HG02678 (cell line): ENCODE measurements at regions not wholly inside any gene's neighbourhood (a gene's known extent, or its start where the extent isn't known, plus 50 kb on each side); places are given as distances from the start of the nearest gene placed in this dataset.
"Not testable (repeated sequence)": the region's sequence is repeated elsewhere in the genome, so short reads cannot be mapped to it uniquely, and the experiment has no call there.

Experiments used
- ATAC-seq: cut with Tn5 transposase; IDR thresholded peaks from one replicate; pipeline ENCODE4 v1.9.1; 2021; ENCODE audit warnings: mild to moderate bottlenecking, moderate library complexity; ENCODE audit not compliant: unreplicated experiment

- not testable (repeated sequence) for ATAC-seq
Measured at GRCh38 chr5:1982561-1982960, 99.8 kb upstream of the IRX4 start.

DNA sequence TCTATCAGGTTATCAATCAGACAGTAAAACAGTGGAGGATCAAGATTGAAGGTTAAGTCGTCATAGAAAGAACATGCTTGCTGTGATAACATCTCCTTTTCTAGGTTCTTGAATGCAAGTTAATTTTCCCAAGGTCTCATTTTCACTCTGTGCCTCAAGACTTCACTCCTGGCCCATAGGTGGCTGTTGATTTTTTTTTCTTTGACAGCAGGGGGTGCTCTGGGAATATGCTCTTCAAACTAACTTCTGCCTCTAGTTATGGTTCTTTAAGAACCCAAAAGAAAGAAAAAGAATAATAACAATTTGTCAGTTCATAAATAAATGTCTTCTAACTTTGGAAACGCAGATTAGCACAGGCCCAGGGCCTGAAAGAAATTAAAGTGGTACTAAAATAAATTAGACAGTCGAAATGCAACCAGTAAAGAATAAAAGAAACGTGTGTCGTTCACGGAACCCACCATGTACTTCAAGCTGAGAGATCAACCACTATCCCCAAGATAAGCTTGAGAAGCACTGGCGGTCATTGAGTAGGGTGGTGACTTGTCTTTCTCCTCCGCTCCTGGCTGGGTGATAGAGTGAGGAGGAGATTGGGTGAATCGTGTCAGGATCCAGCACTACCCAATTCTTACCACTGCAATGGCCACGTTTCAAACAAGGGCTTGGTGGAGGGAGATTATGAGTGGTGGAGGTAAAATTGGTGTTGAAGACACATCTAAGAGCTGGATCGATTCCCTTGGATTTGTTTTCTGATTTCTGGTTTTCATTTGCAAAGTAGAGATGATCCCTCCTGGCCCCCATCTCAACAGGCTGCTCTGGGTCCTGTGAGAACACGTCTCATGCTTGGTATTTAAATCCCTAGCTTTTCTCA is 93.4 kb upstream of the IRX4 start:
- no peak for ATAC-seq

- no peak for ATAC-seq
Measured at GRCh38 chr5:1975406-1975715, 92.6 kb upstream of the IRX4 start.

DNA sequence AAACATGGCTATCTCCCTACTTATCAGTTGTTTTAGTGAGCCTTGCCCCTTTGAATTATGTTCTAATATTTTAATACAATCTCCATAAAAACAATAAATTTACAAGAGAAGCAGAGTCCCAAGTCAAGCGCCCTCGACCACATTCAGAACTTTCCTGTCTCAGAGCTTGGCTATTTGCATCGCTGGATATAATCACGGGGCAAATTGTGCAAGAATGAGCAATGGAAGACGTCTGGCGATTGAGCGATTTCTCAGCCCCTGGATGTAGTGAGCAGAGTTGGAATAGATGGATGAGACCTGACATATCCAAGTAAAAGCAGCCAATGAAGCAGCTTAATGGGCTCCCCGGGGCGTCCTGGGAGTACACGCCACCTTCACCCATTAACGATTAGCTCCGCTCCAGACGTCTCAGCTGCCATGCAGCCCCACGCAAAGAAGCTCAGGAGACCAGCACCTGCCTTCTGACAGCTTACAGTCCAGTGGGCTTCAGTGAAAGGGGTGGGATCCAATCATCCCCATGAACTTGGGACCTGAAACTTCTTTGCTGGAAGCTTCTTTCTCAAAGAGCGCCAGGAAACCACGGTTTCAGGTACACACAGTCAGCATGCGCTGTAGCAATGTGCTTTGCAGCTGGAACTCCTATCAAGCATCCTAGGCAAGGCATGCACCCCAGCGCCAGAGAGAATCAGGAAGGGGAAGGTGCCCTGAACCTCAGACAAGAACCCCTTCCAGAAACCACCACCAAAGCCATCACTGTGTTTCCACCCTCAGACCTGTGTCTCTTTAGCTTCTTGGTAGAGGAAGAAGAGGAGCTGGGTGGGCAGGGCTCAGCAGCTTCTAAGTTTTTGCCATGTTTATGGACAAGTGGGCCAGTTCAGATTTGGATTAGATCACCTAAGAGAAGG is 92.0 kb upstream of the IRX4 start:
- ATAC-seq = no peak

DNA sequence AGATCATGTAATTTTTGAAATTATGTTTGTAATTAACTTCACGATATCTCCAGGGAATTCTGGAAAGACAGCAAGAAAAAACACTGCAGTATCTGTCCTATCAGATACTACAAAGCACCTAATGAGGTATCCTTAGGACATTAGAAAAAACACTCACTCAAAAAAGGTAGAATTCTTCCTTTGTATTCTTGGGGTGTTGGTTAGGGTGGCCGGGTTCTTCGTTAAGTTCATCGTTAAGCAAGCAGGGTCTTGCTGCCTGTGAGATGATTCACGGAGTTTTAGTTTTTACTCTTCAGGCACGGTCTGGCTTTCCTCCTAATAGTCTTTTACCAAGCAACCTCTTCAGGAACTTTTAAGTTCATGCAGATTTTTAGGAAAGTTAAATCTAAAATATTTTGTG is 91.4 kb upstream of the IRX4 start:
- ATAC-seq = no peak

- no peak for ATAC-seq
Measured at GRCh38 chr5:1973391-1974013, 90.8 kb upstream of the IRX4 start.

DNA sequence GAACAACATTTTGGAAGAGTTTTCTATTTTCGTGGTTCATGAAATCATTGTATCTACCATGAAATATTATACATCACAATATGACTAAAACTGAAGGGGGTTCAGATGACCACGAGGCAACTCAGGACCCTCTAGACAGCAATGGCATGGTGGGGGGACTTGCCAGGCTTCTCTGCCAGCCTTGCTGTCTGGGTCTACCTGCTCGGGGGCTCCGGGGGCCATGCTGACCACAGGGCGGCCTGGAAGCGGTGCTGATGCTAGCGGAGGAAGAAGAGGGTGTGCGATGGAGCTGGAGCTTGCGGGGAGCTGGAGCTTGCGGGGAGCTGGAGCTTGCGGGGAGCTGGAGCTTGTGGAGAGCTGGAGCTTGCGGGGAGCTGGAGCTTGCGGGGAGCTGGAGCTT is 89.2 kb upstream of the IRX4 start:
- no peak for ATAC-seq

GRCh38 chr5:1967736-1968135 is 85.0 kb upstream of the IRX4 start:
- ATAC-seq = no peak

DNA sequence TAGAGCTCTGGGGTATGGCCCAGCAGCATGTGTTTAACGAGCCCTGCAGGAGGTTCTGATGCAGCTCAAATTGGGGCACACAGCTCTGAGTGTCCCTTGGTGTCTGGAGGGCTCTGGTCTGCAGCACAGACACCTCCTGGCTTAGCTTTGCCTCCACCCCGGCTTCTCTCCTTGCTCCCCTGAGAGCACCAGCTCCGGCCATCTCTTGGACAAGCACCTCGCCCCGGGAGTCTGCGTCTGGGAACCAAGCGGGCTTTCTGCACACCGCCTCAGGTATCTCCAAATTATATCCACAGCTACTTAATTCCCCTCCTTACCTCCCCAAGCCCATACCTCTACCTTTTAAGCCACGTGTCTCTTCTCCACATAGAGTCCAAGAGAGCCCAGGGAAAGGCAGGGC is 83.7 kb upstream of the IRX4 start:
- no peak for ATAC-seq

- no peak for ATAC-seq
Measured at GRCh38 chr5:1965925-1966324, 83.2 kb upstream of the IRX4 start.

DNA sequence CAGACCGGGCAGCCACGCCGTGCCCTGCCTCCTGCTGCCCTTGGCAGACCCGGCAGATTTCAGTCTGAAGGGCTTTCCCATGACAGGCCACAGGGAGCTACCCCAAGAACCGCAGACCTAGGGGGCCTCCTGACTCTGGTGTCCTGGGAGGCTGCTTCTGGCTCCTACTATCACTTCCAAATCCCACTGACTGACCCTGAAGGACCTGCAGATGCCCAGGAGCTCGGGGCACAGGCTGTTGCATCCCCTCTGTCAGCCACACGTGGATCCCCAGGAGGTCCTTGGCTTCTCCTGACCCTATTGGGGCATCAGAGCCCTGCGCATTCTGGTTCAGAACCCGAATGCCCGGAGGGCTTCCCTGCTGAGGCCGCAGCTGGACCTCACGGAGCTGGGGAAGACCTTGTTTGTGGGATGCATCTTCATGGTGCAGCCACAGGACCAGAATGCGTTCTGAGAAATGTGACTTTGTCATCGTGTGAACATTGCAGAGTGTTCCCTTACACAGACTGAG is 81.3 kb upstream of the IRX4 start:
- ATAC-seq = no peak

DNA sequence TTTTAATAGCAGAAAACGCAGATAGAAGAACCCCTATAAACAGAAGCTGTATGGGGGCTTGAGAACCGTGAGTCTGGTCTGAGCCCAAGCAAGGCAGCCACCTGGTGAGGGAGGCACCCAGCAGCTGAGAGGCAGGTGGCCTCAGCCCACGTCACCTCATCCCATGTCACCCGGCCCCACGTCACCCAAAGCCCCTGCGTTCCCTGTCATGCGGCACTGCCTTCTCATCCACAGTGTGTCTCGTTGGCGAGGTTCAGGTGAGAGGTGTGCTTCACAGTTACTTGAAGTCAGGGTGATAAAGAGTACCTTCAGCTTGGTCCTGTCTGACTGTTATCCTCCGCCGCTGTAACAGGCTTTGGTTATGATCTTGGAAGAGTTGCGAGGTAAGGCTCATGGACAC is 80.6 kb upstream of the IRX4 start:
- ATAC-seq = no peak

DNA sequence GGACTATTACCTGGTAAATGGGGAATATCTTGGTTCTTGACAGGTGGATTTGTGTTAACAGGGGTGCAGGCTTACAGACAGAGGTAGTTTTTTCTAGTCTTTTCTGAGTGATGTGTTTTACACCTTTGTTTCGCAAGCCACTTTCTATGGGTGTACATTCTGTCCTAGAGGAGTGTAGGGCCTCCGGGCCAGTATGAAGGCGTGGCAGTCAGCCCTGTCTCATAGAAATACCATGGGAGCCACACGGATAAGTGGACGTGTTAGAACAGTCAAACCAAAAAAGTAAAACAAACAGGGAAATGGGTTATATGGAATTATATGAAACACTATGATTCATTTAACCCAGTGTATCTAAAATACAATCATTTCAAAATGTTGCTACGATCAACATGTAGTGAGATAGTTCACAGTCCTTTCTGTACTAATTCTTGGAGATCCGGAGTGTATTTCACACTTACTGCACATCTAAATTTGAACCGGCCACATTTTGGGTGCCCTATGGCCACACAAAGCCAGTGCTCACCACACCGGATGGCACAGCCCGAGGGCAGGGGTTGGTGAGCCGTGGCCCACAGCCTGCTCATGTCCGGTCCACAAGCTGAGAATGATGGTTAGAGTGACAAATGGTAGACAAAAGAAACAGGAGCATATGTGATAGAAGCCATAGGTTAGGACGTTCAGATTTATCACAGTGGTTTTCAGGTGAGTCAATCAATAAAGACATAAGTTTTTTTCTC is 80.1 kb upstream of the IRX4 start:
- no peak for ATAC-seq

DNA sequence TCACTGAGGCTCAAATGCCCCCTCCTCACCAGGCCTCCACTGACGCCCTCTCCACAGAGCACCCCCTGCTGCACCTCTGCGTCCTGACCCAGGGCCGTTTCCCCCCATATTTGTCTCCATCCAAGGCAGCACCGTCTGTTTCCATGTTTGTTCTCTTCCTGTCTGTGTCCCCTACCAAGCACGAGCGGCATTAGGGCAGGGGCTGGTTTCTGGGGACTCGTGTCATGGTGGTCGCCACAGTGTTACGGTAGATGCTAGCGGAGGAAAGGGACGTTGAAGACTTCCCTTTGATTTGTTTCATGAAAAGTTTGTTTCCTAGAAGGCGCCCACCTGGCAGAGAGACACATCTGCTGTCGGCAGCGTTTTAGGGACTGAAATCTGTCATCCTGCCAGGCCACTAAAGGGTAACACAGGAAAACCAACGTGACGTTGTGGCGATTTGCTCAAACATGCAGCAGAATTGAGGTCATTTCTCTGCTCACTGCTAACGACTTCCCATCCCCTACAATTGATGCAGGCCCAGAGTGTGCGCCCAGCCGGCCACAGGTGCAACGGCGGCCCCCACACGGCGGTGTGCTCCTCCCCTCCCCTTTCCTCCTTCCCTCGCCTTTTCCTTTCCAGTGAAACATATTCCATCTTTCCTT is 79.3 kb upstream of the IRX4 start:
- no peak for ATAC-seq

- no peak for ATAC-seq
Measured at GRCh38 chr5:1961304-1961946, 78.7 kb upstream of the IRX4 start.

- ATAC-seq = no peak
Measured at GRCh38 chr5:1960595-1961303, 78.0 kb upstream of the IRX4 start.

- ATAC-seq = no peak
Measured at GRCh38 chr5:1959725-1960581, 77.2 kb upstream of the IRX4 start.

DNA sequence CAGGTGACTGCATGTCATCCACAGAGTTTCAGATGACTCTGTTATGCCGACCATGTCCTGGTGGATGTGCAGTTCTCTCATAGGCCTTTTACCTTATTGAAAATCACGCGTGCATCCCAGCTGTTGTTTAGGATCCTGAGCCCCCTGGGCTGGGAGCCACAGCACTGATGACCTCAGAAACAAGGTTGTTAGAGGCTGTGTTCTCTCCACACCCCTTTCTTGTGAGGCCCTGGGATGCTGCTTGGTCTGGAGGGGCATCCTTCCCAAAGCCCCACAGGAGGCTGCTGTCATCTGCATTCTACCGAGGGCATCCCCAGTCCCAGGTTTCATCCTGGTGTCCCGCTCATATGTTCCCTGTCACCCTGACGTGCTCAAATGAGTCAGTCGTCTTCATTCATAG is 76.5 kb upstream of the IRX4 start:
- no peak for ATAC-seq
